Heart left ventricle (tissue), 16 donors: ENCODE measurements at regions not wholly inside any gene's neighbourhood (a gene's known extent, or its start where the extent isn't known, plus 50 kb on each side); places are given as distances from the start of the nearest gene placed in this dataset.

Experiments
- ATAC-seq, 4 donors: fragments of 200-7000 bp; cut with Tn5 transposase; one replicate each; pipeline ENCODE4 v1.9.1; 2020 to 2022; ENCODE audit warnings: moderate library complexity in 4 of 4, mild to moderate bottlenecking in 3 of 4, moderate number of reproducible peaks in 1 of 4
- DNase-seq, 5 donors: peaks; one replicate each; pipeline ENCODE4 v3.0.0-alpha.2; 2020
- H3K27ac ChIP-seq, 12 donors: fragments of 200-600 bp; sonication (generic) in 4 of 12; one replicate each; pipeline versions ENCODE4 v1.5.0 to v1.8.0; 2016 to 2022; ENCODE audit warnings: mild to moderate bottlenecking in 2 of 12
- H3K27me3 ChIP-seq, 9 donors: fragments of 200-600 bp; sonication (generic) in 2 of 9; one replicate each; pipeline versions ENCODE4 v1.5.1 to v1.8.0; 2016 to 2022; ENCODE audit warnings: mild to moderate bottlenecking in 3 of 9
- H3K36me3 ChIP-seq, 9 donors: fragments of 200-600 bp; sonication (generic) in 2 of 9; one replicate each; pipeline versions ENCODE4 v1.5.0 to v1.8.0; 2018 to 2022; ENCODE audit warnings: mild to moderate bottlenecking in 2 of 9
- H3K4me1 ChIP-seq, 12 donors: fragments of 200-600 bp; sonication (generic) in 4 of 12; one replicate each; pipeline versions ENCODE4 v1.5.0 to v1.8.0; 2016 to 2022; ENCODE audit warnings: mild to moderate bottlenecking in 3 of 12
- H3K4me3 ChIP-seq, 12 donors: fragments of 200-600 bp; sonication (generic) in 4 of 12; one replicate each; pipeline versions ENCODE4 v1.5.0 to v1.8.0; 2017 to 2022; ENCODE audit warnings: mild to moderate bottlenecking in 9 of 12, moderate library complexity in 4 of 12
- H3K9me3 ChIP-seq, 12 donors: fragments of 200-600 bp; sonication (generic) in 4 of 12; one replicate each; pipeline versions ENCODE4 v1.5.0 to v1.8.0; 2016 to 2022; ENCODE audit warnings: mild to moderate bottlenecking in 1 of 12
- CTCF ChIP-seq, 12 donors: fragments of 200-600 bp; sonication (generic) in 4 of 12; IDR thresholded peaks; one replicate each; pipeline versions ENCODE4 v1.5.0 to v1.8.0; 2018 to 2022; ENCODE audit warnings: antibody characterized with exemption in 12 of 12, mild to moderate bottlenecking in 5 of 12
- POLR2A ChIP-seq, 2 donors: fragments of 450-650 bp; IDR thresholded peaks; one replicate each; pipeline ENCODE4 v1.6.1; 2017; ENCODE audit warnings: antibody characterized with exemption in 2 of 2, mild to moderate bottlenecking in 2 of 2, moderate library complexity in 2 of 2
- WGBS, 4 donors: extraction: QIAGEN DNeasy Blood & Tissue Kit in 2 of 4; methylation state at CpG; one replicate each; pipeline versions ENCODE4 v1.1.5 to v1.1.7; 2013 to 2018; 5-methylcytosine and 5-hydroxymethylcytosine counted together
- intact Hi-C, 10 donors: fragments of 100-400 bp; cut with DNase I; formaldehyde crosslinking; loops; one replicate each; pipeline versions ENCODE4 v1.11.1 to v1.14.2; 2022
- donor health status: ischemic (EF 13 %, LVEDD 7.1; RV severe dilation, severe dysfunction).
- donor health status: healthy with polysubstance abuse.
- donor health status: DM: no; HTN: yes; CAD: no.
- donor health status: DM: no; HTN: no; CAD: no.
- donor health status: ischemic (EF 25% LVEDD 6.9; RV normal size, moderate dysfunction).
- donor health status: ischemic (EF 25% LVEDD 5.7; RV mildly dilated, moderate dysfunction).
- donor health status: healthy.
- donor health status: DM: yes; HTN: yes; CAD: no.
- donor health status: ischemic (EF 35%, LVEDD 5.7; RV mildly dilated, moderate dysfunction).
- donor health status: nonischemic (EF 11% LVEDD 7.7; RV severe dilation, severe dysfunction).
- donor health status: DM: yes; HTN: yes; CAD: no.
- donor health status: PGD.
- donor health status: ischemic (EF 29% LVEDD 5.4; RV normal size, mild dysfunction).
- donor health status: nonischemic (EF 23%, LVEDD 6.1; RV moderate dilation, normal function).

- H3K27ac ChIP-seq, result no peak overlapping the region
- TF ChIP-seq POLR2A (IDR thresholded peaks at IDR 0.05), result no peak
- no peak for TF ChIP-seq CTCF (IDR thresholded peaks at IDR 0.05)
- no peak for ATAC-seq
Observed at GRCh38 chr4:67084783-67085182, 460.5 kb downstream of the CENPC start.

GRCh38 chr4:67083496-67083895 lies 461.8 kb downstream of the CENPC start:
- Histone ChIP-seq H3K27ac (no peak overlapping the region), H3K9me3 (no peaks in the 10 kb centered on the region), H3K36me3 (no peaks in the 10 kb centered on the region), H3K4me1 (no peaks in the 10 kb centered on the region), H3K4me3 (no peak overlapping the region), H3K27me3 (no peaks in the 10 kb centered on the region)
- no peak for ATAC-seq
- no peak for DNase-seq
- intact Hi-C loops, result loop anchor here in 1 of 10 donors (10.0 kb wide), 1 partner anchor 111 kb away; no protein-coding TSS in a partner anchor
- no peak for TF ChIP-seq POLR2A (IDR thresholded peaks at IDR 0.05)
- TF ChIP-seq CTCF (IDR thresholded peaks at IDR 0.05), result no peak
- WGBS, 4 donors, result 65 to 70% (median 68%) methylated on average over 5 of the region's 5 CpGs

More at GRCh38 chr4:67084783-67085182, 460.5 kb downstream of the CENPC start:
- Histone ChIP-seq H3K36me3 (no peaks in the 10 kb centered on the region), H3K27me3 (no peaks in the 10 kb centered on the region), H3K4me1 (no peaks in the 10 kb centered on the region), H3K9me3 (no peaks in the 10 kb centered on the region), H3K4me3 (no peak overlapping the region)
- DNase-seq, result no peak
- WGBS, 4 donors, result 72 to 87% (median 77%) methylated on average over 2 of the region's 2 CpGs
- intact Hi-C loops, result loop anchor here in 3 of 10 donors (5.0 to 10.0 kb wide), 2 partner anchors 110 to 243 kb away; no protein-coding TSS in a partner anchor

- Histone ChIP-seq H3K27ac (no peak overlapping the region), H3K9me3 (no peaks in the 10 kb centered on the region), H3K4me1 (no peaks in the 10 kb centered on the region), H3K4me3 (no peak overlapping the region), H3K27me3 (no peaks in the 10 kb centered on the region), H3K36me3 (no peaks in the 10 kb centered on the region)
- ATAC-seq (no peak), DNase-seq (no peak)
- TF ChIP-seq CTCF (IDR thresholded peaks at IDR 0.05) (no peak), POLR2A (IDR thresholded peaks at IDR 0.05) (no peak)
- 87 to 97% (median 93%) methylated on average over 5 of the region's 5 CpGs for WGBS, 4 donors
- intact Hi-C loops, result loop anchor here in 1 of 10 donors (10.0 kb wide), 1 partner anchor 112 kb away; no protein-coding TSS in a partner anchor
Observed at GRCh38 chr4:67082746-67083145, 462.6 kb downstream of the CENPC start.

GRCh38 chr4:67080046-67080557 lies 465.2 kb downstream of the CENPC start:
- Histone ChIP-seq H3K36me3 (no peaks in the 10 kb centered on the region), H3K4me1 (no peaks in the 10 kb centered on the region), H3K27me3 (no peaks in the 10 kb centered on the region), H3K27ac (no peak overlapping the region), H3K4me3 (no peak overlapping the region), H3K9me3 (no peaks in the 10 kb centered on the region)
- no peak for DNase-seq
- 21 to 60% (median 51%) methylated on average over 2 of the region's 2 CpGs for WGBS, 4 donors
- no peak for ATAC-seq
- intact Hi-C loops, result loop anchor here in 1 of 10 donors (10.0 kb wide), 1 partner anchor 115 kb away; no protein-coding TSS in a partner anchor
- no peak for TF ChIP-seq CTCF (IDR thresholded peaks at IDR 0.05)
- TF ChIP-seq POLR2A (IDR thresholded peaks at IDR 0.05), result no peak
